ENCODE measurements at regions not wholly inside any gene's neighbourhood (a gene's known extent, or its start where the extent isn't known, plus 50 kb on each side); places are given as distances from the start of the nearest gene placed in this dataset.

DNA sequence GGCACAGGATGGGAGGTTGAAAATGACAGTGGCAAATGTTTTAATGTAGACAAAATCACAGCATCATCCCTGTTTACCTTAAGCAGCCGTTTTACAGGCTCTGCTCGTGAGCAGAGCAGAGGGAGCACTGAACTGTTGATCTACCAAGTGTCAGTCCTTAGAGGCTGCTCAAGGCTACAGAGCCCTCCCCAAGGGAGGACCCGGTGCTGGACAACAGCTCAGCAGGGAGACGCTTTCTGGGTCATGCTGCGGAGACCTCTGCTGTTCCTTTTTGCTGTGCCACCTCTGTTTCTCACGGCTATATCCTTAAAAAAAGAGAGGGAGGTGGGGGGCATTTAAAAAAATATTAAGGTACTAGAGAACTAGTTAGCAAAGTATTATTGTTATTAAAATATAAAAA is 400.2 kb downstream of the GABRB3 start:
- DNase-seq = no peak

DNA sequence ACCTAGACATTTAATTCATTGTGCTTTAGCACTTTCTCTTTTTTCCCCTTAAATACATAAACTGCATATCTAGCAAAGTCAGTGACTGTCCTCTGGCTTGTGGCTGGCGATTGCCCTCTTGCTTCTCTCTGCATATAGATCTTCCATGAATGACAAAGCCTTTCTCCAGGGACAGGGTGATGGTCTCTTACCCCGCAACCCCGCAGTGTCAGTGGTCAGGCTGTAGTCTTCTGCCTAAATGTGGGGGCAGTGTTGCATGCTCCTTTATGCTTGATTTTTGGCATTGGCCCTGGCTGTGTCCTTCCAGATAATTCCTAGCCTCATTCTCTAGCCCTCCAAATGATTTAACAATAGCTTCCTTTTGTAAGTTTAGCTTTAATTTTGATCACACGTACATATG is 407.8 kb downstream of the GABRB3 start:
- DNase-seq = no peak

DNA sequence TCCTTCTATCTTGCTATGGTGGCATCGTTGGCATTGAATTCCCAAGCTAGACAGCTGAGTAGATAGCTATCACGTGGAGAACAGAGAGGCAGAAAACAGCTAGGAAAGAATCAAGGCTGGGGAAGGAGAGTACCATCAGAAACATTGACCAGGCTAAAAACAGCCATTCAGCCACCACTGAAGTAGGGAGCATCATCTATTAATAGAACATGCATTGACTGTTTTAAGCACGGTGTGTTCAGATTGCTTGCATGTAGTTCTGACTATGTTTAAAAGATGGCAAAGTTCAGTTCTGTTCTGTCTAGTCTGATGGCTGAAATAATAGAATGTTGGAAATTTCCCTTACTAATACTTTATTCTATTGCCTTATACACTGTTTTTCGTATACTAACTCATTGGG is 413.0 kb downstream of the GABRB3 start:
- DNase-seq = no peak

DNA sequence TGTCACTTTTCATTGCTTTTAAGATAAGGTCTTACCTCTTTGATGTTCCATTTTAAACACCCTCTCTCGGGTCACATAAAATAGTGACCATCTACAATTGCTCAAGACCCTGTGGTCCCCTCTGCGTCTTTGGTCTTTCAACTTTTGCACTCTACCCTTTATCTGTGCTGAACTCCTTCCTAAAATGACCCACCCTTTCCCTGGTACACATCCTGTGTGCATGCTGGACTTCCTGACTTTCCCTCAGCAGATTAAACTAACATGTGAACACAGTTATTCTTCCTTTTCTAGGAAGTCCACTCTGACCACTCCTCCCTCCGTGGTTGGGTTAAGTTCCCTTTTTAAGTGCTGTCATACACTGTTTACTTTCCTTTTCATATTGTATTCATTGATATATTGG is 414.2 kb downstream of the GABRB3 start:
- DNase-seq = no peak

DNA sequence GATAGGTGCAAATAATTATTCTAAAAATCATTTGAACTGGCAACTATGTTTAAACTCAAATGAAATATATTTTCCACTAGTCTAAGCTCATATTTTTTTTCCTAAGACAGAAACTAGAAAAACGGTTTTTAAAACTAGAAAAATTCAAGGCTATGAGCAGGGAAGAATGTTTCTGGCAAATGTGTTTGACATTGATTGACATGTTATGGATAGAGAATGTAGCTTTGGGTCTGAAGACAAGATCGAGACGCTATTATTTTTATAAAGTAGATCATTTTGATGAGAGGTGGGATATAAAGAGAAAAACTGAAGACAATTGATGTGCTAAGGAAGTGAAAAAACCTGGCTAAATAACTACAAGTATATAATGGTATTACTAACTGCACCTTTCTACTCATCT is 415.2 kb downstream of the GABRB3 start:
- DNase-seq = no peak

DNA sequence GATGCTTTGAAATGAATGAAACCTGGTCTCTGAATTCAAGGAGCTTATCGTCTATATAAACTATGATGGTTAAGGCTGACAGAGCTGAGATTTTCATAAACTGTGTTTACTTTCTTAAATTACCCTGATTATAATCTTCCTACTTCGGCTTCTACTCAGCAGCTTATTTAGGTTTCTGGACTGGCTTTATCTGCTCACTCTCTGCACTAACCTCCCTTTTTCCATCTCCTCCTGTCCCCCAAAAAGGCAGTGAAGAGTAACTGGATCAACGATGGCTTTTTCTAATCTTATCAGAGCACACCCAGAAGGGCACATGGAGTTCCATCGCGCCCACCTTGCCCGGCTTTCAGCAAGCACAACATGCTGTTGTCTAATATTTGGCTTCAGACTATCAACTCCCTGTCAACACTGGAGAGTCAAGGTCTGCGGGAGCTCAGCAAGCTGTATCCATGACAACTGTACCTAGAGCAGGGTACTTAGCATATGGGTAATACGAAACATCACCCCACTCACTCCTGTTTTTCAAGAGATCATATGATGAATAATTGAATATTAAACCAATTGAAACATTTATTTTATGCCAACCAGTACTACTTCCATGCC is 417.3 kb downstream of the GABRB3 start:
- no peak for DNase-seq

DNA sequence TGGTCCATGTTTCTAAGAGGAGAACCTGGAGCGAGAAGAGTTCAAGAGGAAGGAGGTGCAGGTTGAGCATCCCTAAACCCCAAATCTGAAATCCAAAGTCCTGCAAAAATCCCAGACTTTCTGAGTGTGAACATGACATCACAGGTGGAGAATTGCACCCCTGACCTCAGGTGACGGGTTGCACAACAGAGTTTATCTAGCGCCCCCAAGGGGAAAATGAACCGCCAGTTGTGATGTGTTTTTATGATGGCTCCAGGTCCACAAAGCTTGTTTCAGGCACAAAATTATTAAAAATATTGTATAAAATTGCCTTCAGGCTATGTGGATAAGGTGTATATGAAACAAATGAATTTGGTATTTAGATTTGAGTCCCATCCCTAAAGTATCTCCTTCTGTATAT is 420.0 kb downstream of the GABRB3 start:
- DNase-seq = no peak

DNA sequence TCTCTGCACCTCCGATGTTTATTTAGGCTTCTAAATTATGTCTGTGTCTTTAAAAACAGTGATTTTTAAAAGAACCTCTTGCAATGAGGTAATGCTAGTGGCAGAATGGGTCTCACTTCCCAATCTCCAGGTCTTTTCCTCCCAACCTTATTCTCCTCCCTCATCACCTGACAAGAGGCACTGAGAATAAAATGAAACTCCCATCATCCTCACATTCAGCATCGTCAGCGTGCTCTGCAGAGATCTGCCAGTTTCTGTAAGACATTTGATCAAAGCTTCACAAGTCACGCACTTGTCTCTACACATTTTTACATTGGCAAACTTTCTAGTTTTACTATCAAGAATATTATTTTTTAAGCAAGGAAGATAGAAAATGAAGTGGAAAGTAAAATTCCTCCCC is 420.5 kb downstream of the GABRB3 start:
- no peak for DNase-seq

DNA sequence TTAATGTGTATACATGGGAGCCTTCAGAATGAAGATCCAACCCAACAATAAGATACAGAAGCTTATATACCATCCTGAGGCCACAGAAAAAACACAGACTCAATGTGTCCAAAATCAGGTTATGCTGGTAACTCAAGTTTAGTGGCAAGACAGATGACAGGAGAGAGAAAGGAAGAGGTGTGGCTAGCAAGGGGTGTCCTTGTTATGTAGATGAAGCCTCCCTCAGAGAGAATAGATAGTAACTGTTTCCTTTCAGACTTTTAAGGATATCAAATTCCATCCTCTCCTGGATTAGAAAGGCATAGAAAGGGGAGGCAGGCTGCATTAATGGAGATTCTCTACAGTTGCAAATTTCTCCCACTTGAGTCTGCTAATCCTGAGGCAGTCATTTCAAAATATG is 447.4 kb downstream of the GABRB3 start:
- DNase-seq = no peak

DNA sequence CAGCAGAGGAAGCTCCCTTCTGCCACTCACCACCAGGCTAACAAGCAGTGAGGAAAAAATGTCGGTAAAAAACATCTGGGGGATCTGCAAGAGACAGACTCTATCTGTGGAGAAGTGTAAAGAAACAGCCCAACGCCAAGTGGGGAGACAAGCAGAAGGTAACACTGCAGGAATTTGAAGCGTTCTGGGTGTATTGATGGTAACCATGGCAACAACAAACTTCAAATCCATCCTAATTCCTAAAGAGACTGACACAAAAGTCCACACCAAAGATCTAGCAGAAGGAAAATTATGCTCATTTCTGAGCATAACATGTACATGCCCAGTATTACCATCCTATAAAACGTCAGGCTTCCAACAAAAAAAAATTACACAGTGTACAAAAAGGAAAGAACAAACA is 449.3 kb downstream of the GABRB3 start:
- no peak for DNase-seq

DNA sequence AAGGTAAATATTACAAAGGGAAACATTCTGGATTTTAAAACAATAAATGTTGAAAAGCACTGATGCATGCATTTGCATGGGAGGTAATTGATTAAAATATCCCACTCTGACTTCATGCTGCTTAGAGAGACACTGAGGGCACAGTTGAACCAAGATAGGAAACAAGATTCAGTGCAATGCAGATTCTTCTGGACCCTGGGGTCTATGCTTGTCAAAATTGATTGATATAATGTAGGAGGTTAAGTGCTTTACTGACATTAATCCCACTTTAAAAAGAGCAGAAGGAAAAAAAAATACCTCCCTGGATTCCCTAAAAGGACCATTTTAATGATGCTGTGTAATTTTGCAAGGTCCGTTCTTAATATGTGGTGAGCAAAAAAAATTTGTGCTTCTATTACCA is 454.2 kb downstream of the GABRB3 start:
- DNase-seq = no peak

DNA sequence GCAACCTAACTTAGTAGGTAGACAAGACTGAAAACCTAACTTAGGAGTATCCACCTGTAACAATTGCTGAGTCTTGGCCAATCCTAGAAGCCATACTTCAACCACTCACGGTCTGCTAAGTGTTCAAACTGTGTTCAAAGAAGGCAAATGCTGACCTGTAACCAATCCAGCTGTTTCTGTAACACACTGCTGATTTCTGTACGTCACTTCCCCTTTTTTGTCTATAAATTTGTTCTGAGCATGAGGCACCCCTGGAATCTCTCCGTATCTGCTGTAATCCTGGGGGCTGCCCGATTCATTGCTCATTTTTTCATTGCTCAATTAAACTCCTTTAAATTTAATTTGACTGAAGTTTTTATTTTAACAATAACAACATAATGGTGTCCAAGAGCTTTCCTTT is 451.4 kb upstream of the ATP10A start:
- DNase-seq = no peak

DNA sequence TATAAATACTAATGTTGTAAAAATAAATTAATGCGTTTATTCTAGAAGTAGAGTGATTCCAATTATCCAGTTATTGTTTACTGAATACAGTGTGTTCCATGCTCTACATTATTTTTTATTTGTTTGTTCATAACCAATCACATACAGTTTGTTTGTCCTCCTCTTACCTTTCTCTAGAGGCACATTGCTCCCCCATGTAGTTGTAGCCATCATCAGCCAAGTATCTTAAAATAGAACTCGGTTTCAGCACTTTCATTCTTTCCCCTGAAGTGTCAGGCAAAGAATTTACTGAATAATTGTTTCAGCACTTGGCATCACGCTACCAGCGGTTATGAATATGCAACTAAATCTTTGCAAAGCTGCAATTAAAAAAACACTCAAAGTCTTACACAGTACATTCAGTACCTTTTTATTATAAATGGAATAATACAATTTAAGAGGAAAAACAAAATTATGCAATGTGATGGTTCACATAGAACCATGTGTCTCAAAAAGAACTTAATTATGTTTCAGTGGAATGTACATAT is 448.6 kb upstream of the ATP10A start:
- DNase-seq = no peak

DNA sequence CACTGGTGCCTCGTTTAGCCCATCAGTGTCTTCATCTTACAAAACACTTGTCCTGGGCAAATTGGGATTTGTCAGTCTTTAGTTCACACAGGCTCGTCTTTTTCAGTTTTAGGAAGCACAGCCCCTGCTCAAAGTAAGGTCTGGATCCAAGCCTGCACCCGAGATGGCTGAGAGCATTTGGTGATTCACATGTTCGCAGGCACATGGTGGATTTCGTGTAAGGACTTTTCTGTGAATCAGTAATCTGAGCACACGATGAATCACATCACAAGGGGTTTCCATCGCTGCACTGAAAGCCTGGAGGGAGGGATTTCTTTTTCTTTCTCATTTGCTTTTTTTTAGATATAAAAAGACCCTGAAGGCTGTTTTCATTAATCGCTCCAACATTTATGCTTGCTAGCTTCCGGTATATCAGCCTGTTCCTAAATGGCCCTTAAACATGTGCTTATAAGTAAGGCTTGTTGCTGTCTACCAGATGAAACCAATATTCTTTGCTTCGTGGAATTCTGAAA is 435.6 kb upstream of the ATP10A start:
- no peak for DNase-seq

DNA sequence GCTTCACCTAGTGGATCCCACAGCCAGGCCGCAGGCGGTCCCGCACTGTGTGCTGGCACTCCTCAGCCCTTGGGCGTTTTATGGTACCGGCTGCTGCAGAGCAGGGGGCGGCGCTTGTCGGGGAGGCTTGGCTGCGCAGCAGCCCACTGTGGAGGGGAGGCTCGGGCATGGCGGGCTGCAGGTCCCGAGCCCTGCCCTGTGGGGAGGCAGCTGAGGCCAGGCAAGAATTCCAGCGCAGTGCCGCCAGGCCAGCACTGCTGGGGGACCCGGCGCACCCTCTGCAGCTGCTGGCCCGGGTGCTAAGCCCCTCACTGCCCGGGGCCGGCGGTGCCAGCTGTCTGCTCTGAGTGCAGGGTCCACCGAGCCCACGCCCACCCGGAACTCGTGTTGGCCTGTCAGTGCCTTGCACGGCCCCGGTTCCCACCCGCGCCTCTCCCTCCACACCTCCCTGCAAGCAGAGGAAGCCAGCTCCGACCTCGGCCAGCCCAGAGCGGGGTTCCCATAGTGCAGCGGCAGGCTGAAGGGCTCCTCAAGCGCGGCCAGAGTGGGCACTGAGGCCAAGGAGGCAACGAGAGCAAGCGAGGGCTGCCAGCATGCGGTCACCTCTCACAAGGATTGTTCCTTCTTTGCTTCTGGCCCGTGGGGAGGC is 435.0 kb upstream of the ATP10A start:
- DNase-seq = no peak

DNA sequence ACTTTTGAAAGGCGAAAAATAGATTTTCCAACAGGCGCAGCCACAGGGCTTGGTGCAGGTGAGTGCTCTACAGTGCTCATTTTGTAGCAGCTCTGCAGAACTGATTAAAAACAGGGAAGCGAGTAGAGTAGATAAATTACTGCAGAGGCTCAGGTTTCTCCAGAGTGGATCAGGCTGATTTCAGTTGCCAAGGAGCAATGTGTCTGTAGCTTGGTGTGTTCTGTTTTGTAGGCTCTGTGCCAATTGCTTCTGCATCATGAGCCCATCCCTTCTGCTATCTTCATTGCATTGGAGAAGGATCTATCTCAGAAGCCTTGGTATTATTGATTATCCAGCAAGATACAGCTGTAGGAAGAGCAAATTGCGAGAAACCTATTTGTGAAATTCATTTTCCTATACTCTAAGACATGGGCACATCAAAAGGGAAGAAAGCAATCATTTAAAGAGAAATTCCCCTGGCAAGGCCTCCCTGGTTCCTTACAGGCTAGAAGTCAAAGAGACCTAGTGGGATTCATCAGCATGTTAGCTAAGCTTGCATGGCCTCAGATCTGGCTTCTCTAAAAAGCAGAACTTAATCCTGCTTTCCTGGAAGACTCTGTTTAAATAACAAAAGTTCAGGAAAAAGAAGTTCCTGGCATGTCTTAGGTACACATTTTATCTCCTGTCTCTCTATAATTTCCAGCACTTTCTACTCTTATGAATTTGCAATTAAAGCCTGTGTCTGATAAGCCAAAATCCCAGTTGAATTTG is 432.4 kb upstream of the ATP10A start:
- DNase-seq = no peak

DNA sequence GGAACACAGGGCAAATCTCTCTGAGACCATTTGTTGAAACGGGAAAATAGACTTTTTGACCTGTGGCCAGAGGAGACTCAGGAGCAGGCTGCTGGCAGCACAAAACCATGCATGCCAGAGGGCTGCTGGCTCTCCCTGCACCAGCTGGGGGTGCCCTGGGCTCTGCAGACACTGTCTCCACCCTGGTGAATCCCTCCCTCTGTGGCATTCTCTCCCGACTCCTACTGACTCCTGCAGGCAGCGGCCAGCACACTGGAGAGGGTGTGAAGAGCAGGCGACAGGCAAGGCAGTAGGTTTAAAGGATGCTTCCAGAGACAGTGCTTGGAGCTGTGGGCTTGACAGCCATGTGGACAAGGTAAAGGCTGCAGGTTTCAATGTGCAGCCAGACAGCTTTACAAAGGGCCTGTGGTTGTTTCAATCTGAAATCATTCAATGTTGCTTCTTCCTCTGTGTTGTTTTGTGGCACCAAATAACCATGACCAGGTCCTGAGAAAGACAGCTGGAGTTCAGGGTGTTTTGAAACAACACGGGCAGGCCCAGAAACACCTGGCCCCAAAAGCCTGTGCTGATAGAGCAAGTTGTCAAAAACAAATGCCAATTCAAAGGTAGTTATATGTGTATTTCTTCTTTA is 431.0 kb upstream of the ATP10A start:
- DNase-seq = no peak

DNA sequence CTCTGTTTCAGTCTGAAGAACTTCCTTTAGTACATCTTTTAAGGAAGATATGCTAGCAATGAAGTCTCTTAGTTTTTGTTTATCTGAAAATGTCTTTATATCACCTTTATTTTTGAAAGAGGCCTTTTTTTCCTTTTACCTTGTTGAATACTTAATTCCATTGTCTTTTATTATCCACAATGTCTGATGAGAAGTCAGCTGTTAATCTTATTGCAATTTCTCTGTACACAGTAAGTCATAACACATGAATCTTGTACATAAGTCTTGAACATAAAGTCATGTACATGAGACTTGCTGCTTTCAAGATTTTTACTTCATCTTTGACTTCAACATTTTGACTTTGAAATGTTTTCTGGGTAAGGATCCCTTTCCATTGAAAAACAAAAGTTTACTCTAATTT is 424.3 kb upstream of the ATP10A start:
- DNase-seq = no peak

DNA sequence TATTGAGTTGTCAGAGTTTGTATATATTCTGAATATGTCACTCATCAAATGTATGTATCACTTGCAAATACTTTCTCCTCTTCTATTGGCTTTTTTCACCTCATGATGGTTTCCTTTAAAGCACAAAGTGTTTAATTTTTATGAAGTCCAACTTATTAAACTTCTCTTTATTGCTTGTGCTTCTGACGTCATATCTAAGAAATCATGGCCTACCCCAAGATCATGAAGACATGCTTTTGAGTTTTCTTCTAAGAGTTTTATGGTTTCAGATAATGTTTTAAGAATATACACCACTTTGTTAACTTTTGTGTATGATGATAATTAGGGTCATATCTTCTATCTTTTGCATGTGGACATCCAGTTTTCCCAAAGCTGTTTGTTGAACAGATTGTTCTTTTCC is 417.2 kb upstream of the ATP10A start:
- DNase-seq = no peak

DNA sequence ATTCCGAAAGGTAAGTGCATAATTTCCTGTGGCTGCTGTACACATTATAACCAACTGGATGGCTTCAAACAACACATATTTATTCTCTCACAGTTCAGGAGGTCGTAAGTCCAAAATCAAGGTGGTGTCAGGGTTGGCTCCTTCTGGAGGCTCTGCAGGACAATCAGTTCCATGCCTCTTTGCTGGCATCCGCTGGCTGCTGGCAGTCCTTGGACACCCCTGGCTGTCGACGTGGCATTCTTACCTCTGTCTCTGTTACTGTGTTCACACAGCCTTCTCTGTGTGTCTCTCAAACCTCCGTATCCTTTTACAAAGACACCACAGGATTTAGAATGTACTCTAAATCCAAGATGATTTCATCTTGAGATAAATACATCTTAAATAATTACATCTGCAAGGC is 398.8 kb upstream of the ATP10A start:
- DNase-seq = no peak

DNA sequence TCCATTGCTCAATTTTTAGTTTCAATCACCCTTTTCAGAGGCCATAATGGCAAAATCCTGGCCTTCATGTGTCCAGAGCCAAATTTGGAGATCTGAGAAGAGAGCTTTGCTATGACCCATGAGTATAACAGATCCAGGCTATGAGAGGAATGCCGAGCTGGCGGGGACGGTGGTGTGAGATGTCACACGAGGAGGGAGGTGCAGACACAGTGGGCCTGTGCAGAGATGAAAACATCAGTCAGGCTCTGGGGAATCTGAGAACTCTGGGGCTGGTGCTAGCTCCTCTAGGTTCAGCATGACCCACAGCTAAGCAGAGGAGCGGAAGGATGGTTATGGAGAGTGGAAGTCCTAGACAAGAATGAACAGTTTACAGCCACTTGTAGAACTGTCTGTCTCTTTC is 398.3 kb upstream of the ATP10A start:
- DNase-seq = no peak

DNA sequence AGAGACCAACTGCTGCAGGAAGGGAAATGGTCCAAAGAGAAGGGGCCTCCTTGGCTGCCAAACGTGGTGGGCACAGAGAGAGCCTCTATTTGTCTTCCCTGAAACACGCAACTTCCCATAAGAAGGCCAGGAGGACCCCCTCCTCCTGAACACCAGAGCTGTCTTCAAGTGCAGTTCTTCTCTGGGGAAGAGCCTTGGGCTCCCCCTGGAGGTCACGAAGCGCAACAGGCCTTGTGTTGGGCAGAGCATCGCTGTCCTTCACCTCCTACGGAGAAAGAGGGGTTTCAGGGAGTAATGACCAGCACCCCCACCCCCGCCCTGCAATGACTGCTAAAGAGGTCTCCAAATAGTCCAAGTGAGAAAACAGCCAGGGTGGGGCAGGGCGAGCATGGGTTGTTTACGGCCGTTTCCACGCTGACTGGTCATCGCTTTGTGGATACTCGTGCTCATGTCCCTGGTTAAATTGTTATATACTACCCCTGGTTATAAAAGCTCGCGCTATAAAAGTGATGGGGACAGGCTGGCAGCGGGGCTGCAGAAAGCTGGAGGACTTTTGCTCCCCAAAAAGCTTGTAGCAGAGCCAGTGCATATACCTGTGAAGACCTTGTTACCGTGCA is 397.5 kb upstream of the ATP10A start:
- DNase-seq = no peak

DNA sequence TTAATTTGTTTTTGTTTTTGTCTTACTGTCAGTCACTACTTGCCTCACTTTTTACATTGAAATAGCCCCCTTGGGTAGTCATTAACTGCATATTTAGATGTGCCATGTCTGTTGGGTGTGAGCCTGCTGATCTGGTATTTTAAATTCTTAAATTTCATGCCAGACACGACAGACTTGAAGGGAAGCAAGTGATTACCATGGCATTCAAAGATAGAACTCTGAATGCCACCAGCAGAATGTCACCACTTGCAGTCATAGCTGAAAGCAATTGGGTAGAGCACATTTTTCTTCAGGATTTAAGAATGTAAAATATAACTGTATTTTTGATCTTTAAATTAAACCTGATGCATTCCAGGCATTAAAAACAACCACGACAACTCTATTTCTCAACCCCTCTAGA is 396.5 kb upstream of the ATP10A start:
- DNase-seq = no peak
